ENCODE measurements at regions not wholly inside any gene's neighbourhood (a gene's known extent, or its start where the extent isn't known, plus 50 kb on each side); places are given as distances from the start of the nearest gene placed in this dataset.

GRCh38 chr20:1784586-1784985 is 110.6 kb upstream of the SIRPA start:
- DNase-seq: no peak

GRCh38 chr20:1783245-1783644 is 112.0 kb upstream of the SIRPA start:
- no peak for DNase-seq

GRCh38 chr20:1782181-1782580 is 113.0 kb upstream of the SIRPA start:
- no peak for DNase-seq

- no peak for DNase-seq
These were observed 115.6 kb upstream of the SIRPA start for GRCh38 chr20:1779567-1779966.

DNA sequence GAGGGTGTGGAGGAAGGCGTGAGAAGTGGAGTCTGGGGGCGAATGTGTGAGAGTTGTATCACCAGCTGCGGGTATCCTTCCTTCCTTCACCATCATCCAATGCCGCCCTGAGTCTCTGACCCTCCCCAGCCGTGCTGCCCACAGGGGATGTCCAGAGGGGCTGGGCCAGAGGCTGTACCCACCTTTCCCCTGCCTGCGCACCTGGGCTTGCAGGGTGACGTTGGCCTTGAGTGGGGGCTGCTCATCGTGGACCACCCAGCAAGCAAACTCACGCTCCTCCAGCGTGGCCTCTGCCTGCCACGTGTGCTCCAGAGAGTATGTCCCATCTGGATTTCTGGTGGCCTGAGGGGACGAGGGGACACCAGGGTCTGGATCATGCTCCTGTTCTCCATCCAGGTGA is 116.9 kb upstream of the SIRPA start:
- DNase-seq: no peak

DNA sequence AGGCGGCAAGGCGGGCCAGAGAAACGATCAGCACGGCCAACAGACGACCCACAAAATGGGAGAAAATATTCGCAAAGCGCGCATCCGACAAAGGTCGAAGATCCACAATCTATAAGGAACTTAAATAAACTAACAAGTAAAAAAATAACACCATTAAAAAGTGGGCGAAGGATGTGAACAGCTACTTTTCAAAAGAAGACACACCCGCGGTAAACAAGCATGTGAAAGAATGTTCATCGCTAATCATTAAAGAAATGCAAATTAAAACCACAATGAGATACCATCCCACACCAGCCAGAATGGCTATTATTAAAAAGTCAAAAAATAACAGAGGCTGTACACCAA is 117.8 kb upstream of the SIRPA start:
- no peak for DNase-seq

GRCh38 chr20:1776681-1777475 is 118.3 kb upstream of the SIRPA start:
- peak; percentile 56 to 82 (median 68) for DNase-seq

- no peak for DNase-seq
These were observed 117.5 kb upstream of the SIRPG start for GRCh38 chr20:1775117-1775516.

- DNase-seq: no peak
These were observed 116.9 kb upstream of the SIRPG start for GRCh38 chr20:1774479-1774878.

DNA sequence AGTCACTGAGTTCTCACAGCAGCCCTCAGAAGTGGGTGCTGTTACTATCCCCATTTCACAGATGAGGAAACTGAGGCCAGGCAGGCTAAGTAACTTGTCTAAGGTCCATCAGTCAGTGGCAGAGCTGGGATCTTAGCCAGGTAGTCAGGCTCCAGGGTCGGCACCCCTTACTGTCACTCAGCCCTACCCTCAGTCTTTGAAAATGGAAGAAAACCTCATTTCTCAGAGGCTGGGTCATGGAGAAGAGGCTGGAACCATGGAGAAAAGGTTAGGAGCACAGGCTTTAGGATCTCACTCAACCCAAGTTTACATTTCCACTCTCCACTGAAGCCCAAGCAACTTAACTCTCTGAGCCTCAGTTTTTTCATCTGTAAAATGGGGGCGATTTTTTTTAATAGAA is 116.2 kb upstream of the SIRPG start:
- no peak for DNase-seq

DNA sequence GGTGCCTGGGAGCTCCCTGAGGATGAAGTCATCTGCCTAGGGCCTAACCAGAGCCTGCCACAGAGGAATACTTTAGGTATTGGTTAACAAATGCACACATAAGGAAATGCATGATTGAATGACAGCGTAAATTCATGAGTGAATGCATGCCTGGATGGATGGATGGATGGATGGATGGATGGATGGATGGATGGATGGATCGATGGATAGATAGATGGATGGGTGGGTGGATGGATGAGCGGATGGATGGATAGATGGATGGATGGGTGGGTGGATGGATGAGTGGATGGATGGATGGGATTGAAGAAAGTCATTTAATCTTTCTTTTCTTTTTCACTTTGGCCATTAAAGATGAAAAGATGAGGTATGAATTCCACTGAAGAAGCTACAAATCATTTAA is 111.9 kb upstream of the SIRPG start:
- DNase-seq: no peak

DNA sequence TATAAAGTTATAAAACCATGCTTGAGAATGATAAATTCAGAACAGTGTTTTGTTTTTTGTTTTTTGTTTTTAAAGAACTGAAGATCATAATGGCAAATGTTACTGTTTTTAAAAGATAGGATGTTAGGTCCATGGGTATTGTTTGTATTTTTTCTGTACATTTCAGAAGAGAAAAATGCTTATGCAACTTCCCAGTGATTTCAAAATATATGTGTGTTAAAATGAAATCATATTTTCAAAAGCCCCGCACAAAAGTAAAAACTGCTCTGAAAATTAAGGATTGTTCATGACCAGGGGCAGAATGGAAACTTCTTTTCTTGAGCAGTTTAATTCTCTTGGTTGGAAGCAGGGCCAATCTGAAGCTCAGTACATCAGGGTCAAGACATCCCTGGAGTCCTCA is 109.2 kb upstream of the SIRPG start:
- no peak for DNase-seq

DNA sequence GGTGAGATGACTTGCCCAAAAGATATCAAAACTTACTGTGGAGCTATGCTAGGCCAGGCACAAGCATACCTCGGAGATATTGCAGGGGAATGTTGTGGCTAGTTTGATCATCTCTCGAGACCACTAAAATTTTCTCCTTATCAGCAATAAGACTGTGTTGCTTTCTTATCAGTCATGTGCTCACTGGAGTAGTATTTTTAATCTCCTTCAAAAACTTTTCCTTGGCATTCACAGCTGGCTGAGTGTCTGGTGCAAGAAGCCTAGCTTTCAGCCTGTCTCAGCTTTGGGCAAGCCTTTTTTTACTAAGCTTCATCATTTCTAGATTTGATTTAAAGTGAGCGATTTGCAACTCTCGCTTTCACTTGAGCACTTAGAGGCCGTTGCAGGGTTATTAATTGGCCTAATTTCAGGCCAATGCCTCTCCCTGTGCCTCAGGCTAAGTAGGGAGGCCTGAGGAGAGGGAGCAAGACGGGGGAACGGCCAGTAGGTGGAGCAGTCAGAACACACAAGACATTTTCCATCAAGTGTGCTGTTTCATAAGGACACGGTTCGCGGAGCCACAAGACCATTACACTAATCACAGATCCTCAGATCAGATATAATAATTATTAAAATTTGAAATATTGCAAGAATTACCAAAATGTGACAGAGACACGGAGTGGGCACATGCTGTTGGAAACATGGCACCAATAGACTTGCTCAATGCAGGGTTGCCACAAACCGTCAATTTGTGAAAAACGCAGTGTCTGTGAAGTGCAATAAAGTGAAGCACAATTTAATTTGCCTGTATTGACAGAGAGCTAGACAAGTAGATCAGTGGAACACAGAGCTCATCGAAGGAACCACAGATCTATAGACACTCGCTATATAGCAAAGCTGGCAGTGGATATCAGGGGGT is 106.8 kb upstream of the SIRPG start:
- DNase-seq: peak; percentile 6 to 45 (median 20)

- no peak for DNase-seq
These were observed 104.0 kb upstream of the SIRPG start for GRCh38 chr20:1761598-1761997.

GRCh38 chr20:1761116-1761515 is 103.5 kb upstream of the SIRPG start:
- no peak for DNase-seq

DNA sequence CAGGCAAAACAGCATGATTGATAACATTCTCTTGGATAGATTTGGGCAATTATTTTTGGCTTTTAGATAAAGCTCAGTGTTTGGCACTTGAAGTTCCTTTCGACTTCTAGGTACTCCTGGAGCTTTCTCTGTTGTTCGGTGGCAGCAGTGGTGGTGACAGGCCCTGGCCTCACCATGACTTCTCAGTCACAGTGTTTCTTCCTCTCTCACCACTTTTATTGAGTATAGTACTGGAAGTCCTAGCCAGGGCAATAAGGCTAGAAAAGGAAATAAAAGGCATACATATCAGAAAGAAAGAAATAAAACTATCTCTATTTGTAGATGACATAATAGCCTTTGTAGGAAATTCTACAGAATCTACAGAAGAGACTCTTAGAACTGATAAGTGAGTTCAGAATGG is 101.2 kb upstream of the SIRPG start:
- no peak for DNase-seq

GRCh38 chr20:1757606-1758512 is 100.3 kb upstream of the SIRPG start:
- no peak for DNase-seq

DNA sequence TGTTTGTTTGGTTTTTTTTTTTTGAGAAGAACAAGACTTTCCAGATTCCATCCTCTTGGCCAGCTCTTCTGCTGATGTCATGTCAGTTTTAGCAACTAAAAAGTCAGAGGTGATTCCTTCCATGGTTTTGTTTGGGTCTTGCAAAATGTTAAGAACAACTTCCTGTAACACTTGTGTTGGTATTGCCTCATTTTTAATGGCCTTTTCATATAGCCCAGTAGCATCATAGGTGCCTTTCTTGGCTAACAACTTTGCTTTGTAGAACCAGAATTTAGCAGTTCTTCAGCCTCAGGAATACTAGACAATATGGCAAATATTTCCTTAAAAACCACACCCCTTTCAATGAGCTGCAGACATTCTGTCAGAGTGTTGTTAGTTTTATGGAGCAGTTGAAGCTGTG is 99.5 kb upstream of the SIRPG start:
- no peak for DNase-seq

DNA sequence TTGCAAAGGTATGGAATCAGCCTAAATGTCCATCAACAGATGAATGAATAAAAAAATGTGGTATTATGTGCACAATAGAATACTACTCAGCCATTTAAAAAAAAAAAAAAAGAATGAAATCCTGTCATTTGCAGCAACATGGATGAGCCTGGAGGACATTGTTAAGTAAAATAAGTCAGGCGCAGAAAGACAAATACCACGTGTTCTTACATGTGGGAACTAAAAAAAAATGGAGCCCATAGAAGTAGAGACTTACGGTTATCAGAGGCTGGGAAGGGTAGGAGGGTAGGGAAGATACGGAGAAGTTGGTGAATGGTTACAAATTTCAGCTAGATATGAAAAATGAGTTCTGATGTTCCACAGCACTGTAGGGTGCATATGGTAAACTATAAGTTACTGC is 97.2 kb upstream of the SIRPG start:
- no peak for DNase-seq

GRCh38 chr20:1754306-1754705 is 96.7 kb upstream of the SIRPG start:
- DNase-seq: no peak

DNA sequence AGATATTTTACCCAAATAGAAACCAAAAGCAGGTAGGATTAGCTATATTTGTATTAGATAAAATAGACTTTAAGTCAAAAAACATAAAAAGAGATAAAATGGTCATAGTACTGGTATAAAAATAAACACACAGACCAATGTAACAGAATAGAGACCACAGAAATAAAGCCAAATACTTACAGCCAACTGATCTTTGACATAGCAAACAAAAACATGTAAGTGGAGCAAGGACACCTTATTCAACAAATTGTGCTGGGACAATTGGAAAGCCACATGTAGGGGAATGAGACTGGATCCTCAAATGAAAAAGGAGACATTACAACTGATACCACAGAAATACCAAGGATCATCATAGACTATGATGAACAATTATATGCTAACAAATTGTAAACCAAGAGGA is 94.5 kb upstream of the SIRPG start:
- DNase-seq: no peak

DNA sequence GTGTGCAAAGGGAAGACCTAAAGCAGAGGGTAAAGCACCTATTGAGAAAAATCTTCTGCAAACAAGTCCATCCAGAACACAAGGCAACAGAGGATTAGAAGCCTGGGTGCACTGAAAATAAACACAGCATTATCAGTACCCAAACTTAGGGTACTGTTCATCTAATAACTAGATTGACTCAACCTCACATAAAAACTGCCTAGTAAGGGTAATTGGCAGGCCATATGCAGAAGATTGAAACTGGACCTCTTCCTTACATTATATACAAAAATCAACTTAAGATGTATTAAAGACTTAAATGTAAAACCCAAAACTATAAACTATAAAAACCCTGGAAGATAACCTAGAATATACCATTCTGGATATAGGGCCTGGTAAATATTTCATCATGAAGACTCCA is 91.2 kb upstream of the SIRPG start:
- DNase-seq: no peak

DNA sequence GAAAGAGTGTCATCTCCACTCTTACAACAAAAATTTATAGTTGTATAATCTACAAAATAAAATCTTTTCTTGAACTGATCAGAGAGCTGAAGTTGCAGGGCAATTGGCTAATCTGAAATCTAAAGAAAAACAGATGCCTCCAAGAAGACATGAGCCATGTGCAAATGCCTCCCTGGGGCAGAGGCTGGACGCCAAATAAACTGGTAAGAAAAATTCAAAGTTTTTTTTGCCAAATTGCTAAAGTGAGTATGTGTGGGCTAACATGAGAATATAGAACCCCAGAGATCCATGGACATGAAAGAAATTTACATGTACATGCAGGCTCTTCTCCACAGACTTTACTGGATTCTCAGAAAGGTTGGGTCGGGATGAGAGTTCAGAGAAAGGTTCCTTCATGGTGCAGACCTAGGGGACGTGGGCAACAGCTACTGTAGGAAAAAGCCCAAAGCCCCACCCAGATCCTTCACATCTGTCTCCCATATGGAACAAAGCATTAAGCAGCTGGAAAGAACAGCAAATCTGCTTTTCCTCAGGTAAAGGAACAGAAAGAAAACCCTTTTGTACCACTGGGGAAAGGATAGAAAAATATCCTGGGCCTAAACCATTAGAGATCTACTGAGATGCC is 90.5 kb upstream of the SIRPG start:
- DNase-seq: no peak

Measured in activated CD4-positive, CD25-positive, alpha-beta regulatory T cell (primary cell).